NCI-H2196 (cell line): ENCODE measurements at regions not wholly inside any gene's neighbourhood (a gene's known extent, or its start where the extent isn't known, plus 50 kb on each side); places are given as distances from the start of the nearest gene placed in this dataset.
"Not testable (repeated sequence)": the region's sequence is repeated elsewhere in the genome, so short reads cannot be mapped to it uniquely, and the experiment has no call there.

ENCODE experiments used
- DNase-seq: peaks from one replicate; lab custom pipeline; 2025; ENCODE audit not compliant: unreplicated experiment; lab: John Stamatoyannopoulos, UW

- DNase-seq, result no peak
Measured at GRCh38 chr9:13457795-13458194, 178.3 kb upstream of the MPDZ start.

- DNase-seq, result no peak
Measured at GRCh38 chr9:13450723-13451122, 171.2 kb upstream of the MPDZ start.

- no peak for DNase-seq
Measured at GRCh38 chr9:13448482-13448881, 169.0 kb upstream of the MPDZ start.

GRCh38 chr9:13447843-13448422 lies 168.4 kb upstream of the MPDZ start:
- no peak for DNase-seq

- DNase-seq, result no peak
Measured at GRCh38 chr9:13446938-13447842, 167.7 kb upstream of the MPDZ start.

- DNase-seq, result no peak
Measured at GRCh38 chr9:13446286-13446937, 166.9 kb upstream of the MPDZ start.

DNA sequence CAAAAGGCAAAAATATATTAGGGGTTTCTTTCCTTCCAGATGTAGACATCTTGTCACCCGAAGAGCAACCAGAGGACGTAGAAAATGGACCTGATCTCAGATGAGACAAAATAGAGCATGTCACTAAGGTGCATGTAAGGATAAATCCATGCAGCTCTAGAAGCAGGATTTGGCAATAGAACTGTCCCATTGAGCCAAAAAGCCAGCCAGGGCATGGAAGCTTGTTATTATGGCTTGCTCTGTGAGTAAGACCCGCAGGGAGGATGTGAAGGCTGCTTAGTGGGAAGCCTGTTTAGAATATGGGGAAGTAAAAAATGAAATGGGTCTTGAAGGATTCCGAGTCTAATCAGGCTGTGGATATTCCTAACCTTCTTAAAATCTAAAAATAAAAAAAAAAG lies 165.6 kb upstream of the MPDZ start:
- DNase-seq, result no peak

DNA sequence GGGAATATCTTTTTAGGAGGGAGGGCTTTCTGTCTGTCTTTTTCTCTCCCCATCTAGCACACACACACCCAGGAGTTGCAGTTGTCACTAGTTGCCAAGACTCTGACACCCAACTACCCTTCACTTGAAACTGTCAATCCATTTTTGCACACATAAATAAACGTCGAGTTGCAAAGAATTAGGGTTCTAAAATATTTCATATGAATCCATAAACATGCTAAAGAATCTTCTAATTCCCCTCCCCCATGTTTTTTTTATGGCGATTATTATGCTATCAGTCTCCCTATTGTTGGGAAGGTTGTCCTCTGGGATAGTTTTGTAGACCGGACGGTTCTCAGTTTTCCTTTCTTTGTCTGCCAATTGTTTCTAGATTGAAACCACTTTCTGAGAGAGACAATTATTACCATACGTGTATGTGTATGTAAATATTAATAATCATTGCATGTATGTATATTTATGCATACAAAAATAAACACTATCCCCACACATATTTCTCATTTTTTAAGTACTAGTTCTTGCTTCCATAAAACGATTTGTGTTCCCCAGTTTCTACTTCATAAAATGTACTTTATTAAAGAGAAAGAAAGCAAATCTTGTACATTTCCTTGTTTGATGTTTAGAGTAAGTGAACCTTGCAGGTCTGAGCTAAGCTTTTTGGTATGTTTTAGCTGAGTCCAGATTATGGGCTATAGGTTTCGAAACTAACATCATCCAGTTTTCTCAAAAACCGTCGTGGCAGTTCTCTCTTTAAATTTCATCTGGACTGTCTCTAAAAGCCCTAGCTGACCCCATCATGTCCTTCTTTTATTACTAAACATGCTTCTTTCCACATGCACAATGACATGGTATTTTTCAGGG lies 165.0 kb upstream of the MPDZ start:
- no peak for DNase-seq

DNA sequence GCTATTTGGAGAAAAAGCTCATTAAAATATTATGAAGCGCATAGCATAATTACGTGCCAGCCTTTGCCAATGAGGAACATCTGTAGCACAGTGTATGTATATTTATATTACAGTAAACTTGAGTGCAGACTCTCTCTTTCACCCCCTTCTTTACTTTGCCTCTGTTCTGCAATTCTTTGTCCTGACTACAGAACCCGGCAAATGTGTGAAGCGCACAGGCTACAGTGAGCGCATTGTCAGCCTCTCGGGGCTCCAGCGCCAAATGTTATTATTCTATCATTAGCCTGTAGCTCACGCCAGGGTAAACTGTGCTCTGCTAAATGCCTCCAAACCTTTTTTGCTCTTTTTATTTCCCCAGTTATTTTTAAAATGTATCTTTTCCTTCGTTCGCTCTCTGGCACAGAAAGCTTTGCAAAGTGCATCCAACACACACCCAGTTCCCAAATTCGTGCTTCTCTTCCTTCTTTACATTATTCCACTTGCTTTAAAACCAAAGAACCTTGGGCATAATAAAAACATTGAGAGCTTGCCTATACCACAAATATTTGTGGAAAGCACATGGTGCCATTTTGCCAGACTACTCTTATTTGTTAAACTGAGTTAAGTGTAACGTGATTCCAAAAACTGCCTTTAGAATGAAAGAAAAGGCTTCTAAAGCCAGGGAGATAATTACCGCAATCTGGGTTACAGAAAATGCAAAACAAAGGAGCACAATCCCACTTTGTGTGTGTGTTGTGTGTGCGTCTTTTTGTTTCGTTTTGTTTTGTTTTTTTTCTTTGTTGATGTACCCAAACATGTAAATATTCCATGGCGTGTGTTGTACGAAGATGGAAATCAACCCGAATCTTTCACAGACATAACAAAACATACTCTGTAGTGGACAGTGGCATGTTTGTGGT lies 164.1 kb upstream of the MPDZ start:
- no peak for DNase-seq

DNA sequence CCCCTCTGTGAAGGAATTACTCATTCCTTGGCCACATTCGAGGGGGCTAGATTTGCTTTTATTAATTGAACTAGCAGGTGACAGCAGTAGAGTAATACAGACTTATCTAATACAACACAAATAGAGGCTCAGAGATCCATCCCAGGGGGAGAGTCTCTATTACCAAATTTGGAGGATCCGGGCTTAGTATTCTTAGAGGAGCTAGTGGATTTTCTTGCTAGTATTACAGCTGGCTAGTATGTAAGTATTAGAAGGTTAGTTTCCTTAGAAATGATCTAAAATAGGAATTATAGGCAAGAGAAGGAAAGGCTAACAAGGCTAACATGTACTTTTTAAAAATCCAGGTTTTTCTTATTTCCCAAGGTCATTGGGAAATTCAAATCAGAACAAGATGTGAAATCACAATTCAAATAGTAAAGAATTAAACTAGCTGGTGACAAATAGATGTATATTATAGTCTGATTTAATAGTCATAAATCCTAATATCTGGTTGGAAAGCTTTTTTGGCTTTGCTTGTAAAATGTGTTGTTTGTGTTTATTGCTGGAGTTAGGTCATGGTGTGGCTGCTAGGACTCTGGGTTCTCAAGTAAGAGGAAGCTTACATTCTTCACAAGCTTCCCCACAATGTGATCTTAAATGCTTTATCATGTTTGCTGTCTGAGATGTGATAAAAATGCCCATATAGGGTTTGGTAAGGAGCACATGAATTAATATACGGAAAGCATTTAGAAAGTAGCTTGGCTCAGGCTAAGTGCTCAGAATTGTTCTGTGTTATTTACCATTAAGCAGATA lies 160.4 kb upstream of the MPDZ start:
- DNase-seq, result no peak

DNA sequence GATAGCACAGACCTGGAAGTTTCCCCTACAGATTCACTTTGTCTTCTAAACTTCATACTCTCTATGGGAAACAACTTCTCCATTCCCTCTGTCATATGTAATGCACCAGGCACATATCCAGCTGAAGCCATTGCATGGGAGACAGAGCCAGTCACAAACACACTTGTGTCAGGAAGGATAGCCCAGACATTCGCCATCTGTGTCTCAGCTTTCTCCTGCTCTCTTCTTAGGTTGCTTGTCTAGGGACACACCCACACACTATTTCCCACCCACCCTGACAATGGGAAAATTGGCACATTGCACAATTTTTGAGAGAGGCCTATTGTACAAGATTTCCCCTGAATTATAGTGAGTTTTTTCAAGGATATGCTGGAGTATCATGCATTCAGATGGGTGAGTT lies 158.4 kb upstream of the MPDZ start:
- DNase-seq, result no peak

- DNase-seq, result no peak
Measured at GRCh38 chr9:13436591-13436990, 157.1 kb upstream of the MPDZ start.

DNA sequence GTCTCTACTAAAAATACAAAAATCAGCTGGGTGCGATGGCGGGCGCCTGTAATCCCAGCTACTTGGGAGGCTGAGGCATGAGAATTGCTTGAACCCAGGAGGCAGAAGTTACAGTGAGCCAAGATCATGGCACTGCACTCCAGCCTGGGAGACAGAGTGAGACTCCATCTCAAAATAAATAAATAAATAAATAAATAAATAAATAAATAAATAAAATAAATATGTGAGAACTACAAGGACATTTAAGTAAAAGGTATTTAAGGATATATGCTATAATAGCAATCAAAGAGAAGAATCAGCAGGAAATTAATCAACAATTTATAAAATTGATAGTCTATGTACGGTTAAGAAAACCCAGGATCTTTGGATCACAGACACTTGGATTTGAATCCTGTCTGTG lies 154.0 kb upstream of the MPDZ start:
- not testable (repeated sequence) for DNase-seq

GRCh38 chr9:13432904-13433303 lies 153.4 kb upstream of the MPDZ start:
- DNase-seq, result no peak

- DNase-seq, result no peak
Measured at GRCh38 chr9:13431692-13432091, 152.2 kb upstream of the MPDZ start.

- no peak for DNase-seq
Measured at GRCh38 chr9:13431222-13431536, 151.7 kb upstream of the MPDZ start.

GRCh38 chr9:13430368-13431221 lies 151.1 kb upstream of the MPDZ start:
- no peak for DNase-seq

DNA sequence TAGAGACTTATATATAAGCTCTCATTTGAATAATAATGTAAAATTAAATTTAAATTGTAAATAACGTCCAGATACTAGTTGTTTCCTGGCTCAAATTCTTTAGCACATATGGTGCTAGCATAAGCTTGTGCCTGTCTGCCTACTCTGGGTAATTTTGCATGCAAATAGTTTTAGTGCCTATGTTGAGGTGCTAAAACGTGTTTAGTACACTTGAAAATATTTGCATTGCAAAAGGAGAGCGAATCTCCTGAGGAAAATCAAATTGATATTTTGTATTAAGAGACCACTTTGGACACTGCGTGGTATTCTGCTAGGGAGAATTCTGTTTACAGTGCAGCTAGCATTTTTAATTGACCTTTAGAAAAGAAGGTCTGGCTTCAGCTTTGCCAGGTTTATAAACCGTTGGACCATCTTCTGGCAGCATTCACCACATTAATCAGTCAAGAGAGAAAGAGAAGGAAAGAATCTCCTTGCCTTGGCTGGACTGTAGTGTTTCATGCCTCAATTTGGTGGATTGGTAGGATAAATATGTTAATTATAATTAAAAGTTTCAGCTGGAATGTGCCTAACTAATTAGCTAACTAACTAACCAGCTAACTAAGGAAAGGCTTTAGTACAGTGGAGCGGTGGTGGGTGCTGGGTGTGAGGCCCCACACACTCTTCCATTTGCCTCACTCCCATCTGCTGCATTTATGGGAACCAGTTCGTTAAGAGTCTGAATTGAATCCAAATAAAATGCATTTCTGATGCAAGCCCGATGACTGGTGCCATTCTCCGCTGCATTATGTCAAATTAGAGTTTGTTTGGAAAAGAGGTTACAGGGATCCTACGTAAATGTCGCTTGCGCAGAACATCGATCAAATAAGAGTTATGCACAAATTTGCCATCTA lies 150.1 kb upstream of the MPDZ start:
- DNase-seq, result no peak
